HEK293 (cell line): ENCODE measurements at regions not wholly inside any gene's neighbourhood (a gene's known extent, or its start where the extent isn't known, plus 50 kb on each side); places are given as distances from the start of the nearest gene placed in this dataset.

Source experiments
- CTCF ChIA-PET: fragments of 350-600 bp; formaldehyde crosslinking; extraction: SDS; loops from one replicate; lab custom pipeline; 2021; ENCODE audit warnings: antibody characterized with exemption; lab: Yijun Ruan, JAX
- POLR2A ChIA-PET: fragments of 300-600 bp; formaldehyde crosslinking; extraction: SDS; loops from one replicate; lab custom pipeline; 2020; ENCODE audit warnings: antibody characterized with exemption, inconsistent platforms; lab: Yijun Ruan, JAX
- H3K27ac ChIP-seq: fragments of 200-500 bp; sonication (Bioruptor generic); 2 replicates; pipeline ENCODE4 v1.5.1; 2014; ENCODE audit warnings: low read depth, low read length, control low read depth, inconsistent platforms; ENCODE audit errors: extremely low read depth
- H3K36me3 ChIP-seq, 2 experiments: fragments of 200-500 bp in 1 of 2; sonication (Bioruptor generic) in 1 of 2; 1 replicate in 1 of 2; 2 replicates in 1 of 2; pipeline ENCODE4 v1.5.1; 2014 to 2017; ENCODE audit warnings: inconsistent platforms in 2 of 2, low read length in 2 of 2; ENCODE audit not compliant: control insufficient read depth in 2 of 2, insufficient read depth in 1 of 2
- H3K4me1 ChIP-seq: fragments of 200-500 bp; sonication (Bioruptor generic); 2 replicates; pipeline ENCODE4 v1.5.1; 2014; ENCODE audit warnings: mild to moderate bottlenecking, low read length, inconsistent platforms; ENCODE audit not compliant: control insufficient read depth, insufficient read depth
- H3K4me3 ChIP-seq: 2 replicates; pipeline ENCODE4 v1.5.1; 2011; ENCODE audit warnings: low read depth, mild to moderate bottlenecking, control low read depth, low read length, moderate library complexity
- H3K9me3 ChIP-seq: fragments of 200-500 bp; sonication (Bioruptor generic); 2 replicates; pipeline ENCODE4 v1.5.1; 2014; ENCODE audit warnings: low read depth, low read length, inconsistent platforms; ENCODE audit not compliant: control insufficient read depth, insufficient read depth
- SALL2 ChIP-seq: fragments of 450-650 bp; formaldehyde crosslinking; IDR thresholded peaks from 2 replicates; pipeline ENCODE4 v1.5.0; 2017; ENCODE audit warnings: missing biosample characterization, mild to moderate bottlenecking, missing genetic modification characterization, borderline replicate concordance
- ZBTB11 ChIP-seq: fragments of 450-650 bp; formaldehyde crosslinking; conservative IDR thresholded peaks from 2 replicates; pipeline ENCODE4 v1.5.1; 2016; ENCODE audit warnings: low read depth, missing biosample characterization, missing genetic modification characterization
- ZFP41 ChIP-seq: fragments of 450-650 bp; formaldehyde crosslinking; IDR thresholded peaks from 2 replicates; pipeline ENCODE4 v1.5.1; 2016; ENCODE audit warnings: missing biosample characterization, missing genetic modification characterization, borderline replicate concordance
- ZNF23 ChIP-seq: fragments of 450-650 bp; formaldehyde crosslinking; IDR thresholded peaks from 2 replicates; pipeline ENCODE4 v1.5.1; 2016; ENCODE audit warnings: missing biosample characterization, missing genetic modification characterization, borderline replicate concordance
- ZNF280D ChIP-seq: fragments of 450-650 bp; formaldehyde crosslinking; IDR thresholded peaks from 2 replicates; pipeline ENCODE4 v1.5.1; 2016; ENCODE audit warnings: missing biosample characterization, missing genetic modification characterization
- ZNF555 ChIP-seq: fragments of 450-650 bp; formaldehyde crosslinking; conservative IDR thresholded peaks from 2 replicates; pipeline ENCODE4 v1.5.1; 2017; ENCODE audit warnings: missing biosample characterization, mild to moderate bottlenecking, missing genetic modification characterization, inconsistent platforms
- ZNF677 ChIP-seq: fragments of 450-650 bp; IDR thresholded peaks from 2 replicates; pipeline ENCODE4 v1.5.0; 2018; ENCODE audit warnings: missing biosample characterization, mild to moderate bottlenecking, missing genetic modification characterization, moderate library complexity
- ZNF776 ChIP-seq: fragments of 450-650 bp; formaldehyde crosslinking; IDR thresholded peaks from 2 replicates; pipeline ENCODE4 v1.5.0; 2017; ENCODE audit warnings: missing biosample characterization, missing genetic modification characterization, borderline replicate concordance
- ZSCAN18 ChIP-seq: fragments of 450-650 bp; formaldehyde crosslinking; IDR thresholded peaks from 2 replicates; pipeline ENCODE4 v1.5.1; 2016; ENCODE audit warnings: missing biosample characterization, missing genetic modification characterization
- TF ChIP-seq, protein P1 (sequence below): fragments of 450-650 bp; formaldehyde crosslinking; IDR thresholded peaks from 2 replicates; pipeline ENCODE4 v1.5.1; 2016; ENCODE audit warnings: missing biosample characterization, missing genetic modification characterization
- TF ChIP-seq, protein P2 (sequence below): fragments of 450-650 bp; formaldehyde crosslinking; IDR thresholded peaks from 2 replicates; pipeline ENCODE4 v1.5.1; 2016; ENCODE audit warnings: missing biosample characterization, missing genetic modification characterization

GRCh38 chr13:38564256-38565150 is 122.4 kb upstream of the FREM2 start (continued):
- no peak for TF ChIP-seq ZNF280D (tag by site-specific recombination)
- TF ChIP-seq SALL2 (tag by site-specific recombination): no peak
- no peak for TF ChIP-seq ZNF555 (tag by site-specific recombination)

- H3K4me3 ChIP-seq: no peak overlapping the region
- POLR2A ChIA-PET: no interaction called here
- TF ChIP-seq ZBTB11 (tag by site-specific recombination) (no peak), ZNF23 (tag by site-specific recombination) (no peak), ZNF677 (no peak), ZSCAN18 (no peak), ZFP41 (tag by site-specific recombination) (no peak), ZNF776 (tag by site-specific recombination) (no peak)
- TF ChIP-seq, protein P1, sequence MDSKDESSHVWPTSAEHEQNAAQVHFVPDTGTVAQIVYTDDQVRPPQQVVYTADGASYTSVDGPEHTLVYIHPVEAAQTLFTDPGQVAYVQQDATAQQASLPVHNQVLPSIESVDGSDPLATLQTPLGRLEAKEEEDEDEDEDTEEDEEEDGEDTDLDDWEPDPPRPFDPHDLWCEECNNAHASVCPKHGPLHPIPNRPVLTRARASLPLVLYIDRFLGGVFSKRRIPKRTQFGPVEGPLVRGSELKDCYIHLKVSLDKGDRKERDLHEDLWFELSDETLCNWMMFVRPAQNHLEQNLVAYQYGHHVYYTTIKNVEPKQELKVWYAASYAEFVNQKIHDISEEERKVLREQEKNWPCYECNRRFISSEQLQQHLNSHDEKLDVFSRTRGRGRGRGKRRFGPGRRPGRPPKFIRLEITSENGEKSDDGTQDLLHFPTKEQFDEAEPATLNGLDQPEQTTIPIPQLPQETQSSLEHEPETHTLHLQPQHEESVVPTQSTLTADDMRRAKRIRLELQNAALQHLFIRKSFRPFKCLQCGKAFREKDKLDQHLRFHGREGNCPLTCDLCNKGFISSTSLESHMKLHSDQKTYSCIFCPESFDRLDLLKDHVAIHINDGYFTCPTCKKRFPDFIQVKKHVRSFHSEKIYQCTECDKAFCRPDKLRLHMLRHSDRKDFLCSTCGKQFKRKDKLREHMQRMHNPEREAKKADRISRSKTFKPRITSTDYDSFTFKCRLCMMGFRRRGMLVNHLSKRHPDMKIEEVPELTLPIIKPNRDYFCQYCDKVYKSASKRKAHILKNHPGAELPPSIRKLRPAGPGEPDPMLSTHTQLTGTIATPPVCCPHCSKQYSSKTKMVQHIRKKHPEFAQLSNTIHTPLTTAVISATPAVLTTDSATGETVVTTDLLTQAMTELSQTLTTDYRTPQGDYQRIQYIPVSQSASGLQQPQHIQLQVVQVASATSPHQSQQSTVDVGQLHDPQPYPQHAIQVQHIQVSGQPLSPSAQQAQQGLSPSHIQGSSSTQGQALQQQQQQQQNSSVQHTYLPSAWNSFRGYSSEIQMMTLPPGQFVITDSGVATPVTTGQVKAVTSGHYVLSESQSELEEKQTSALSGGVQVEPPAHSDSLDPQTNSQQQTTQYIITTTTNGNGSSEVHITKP (tag by site-specific recombination): no peak
- TF ChIP-seq, protein P2, sequence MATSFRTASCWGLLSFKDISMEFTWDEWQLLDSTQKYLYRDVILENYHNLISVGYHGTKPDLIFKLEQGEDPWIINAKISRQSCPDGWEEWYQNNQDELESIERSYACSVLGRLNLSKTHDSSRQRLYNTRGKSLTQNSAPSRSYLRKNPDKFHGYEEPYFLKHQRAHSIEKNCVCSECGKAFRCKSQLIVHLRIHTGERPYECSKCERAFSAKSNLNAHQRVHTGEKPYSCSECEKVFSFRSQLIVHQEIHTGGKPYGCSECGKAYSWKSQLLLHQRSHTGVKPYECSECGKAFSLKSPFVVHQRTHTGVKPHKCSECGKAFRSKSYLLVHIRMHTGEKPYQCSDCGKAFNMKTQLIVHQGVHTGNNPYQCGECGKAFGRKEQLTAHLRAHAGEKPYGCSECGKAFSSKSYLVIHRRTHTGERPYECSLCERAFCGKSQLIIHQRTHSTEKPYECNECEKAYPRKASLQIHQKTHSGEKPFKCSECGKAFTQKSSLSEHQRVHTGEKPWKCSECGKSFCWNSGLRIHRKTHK: no peak
- TF ChIP-seq, all 188 proteins: peak for 0
- Histone ChIP-seq H3K36me3 (no peaks in the 10 kb centered on the region), H3K4me1 (no peaks in the 10 kb centered on the region), H3K27ac (no peak overlapping the region), H3K9me3 (no peaks in the 10 kb centered on the region)
- CTCF ChIA-PET: no interaction called here
These were observed 120.9 kb upstream of the FREM2 start for GRCh38 chr13:38566023-38566422.
